Epithelial cell of esophagus (primary cell): ENCODE measurements at regions not wholly inside any gene's neighbourhood (a gene's known extent, or its start where the extent isn't known, plus 50 kb on each side); places are given as distances from the start of the nearest gene placed in this dataset.

Source experiments
- DNase-seq: peaks from one replicate; pipeline ENCODE4 v3.0.0; 2010; ENCODE audit warnings: low read depth
- H3K4me3 ChIP-seq: 2 replicates; pipeline ENCODE4 v1.5.1; 2011; ENCODE audit warnings: mild to moderate bottlenecking, low read length, control low read depth
- CTCF ChIP-seq: IDR thresholded peaks from 2 replicates; pipeline ENCODE4 v1.5.1; 2011; ENCODE audit warnings: low read depth, mild to moderate bottlenecking, low read length, control low read depth, inconsistent platforms; ENCODE audit not compliant: insufficient read depth; ENCODE audit errors: missing control alignments

- H3K4me3 ChIP-seq: no peak overlapping the region
- no peak for DNase-seq
- no peak for TF ChIP-seq CTCF
Measured at GRCh38 chr12:43028826-43029225, 439.3 kb upstream of the PRICKLE1 start.

GRCh38 chr12:43022838-43023237 lies 433.3 kb upstream of the PRICKLE1 start:
- no peak for TF ChIP-seq CTCF
- DNase-seq: no peak
- no peak overlapping the region for H3K4me3 ChIP-seq

- H3K4me3 ChIP-seq: no peak overlapping the region
- DNase-seq: no peak
- no peak for TF ChIP-seq CTCF
Measured at GRCh38 chr12:43015090-43015737, 425.7 kb upstream of the PRICKLE1 start.

GRCh38 chr12:43011383-43011926 lies 421.9 kb upstream of the PRICKLE1 start:
- no peak overlapping the region for H3K4me3 ChIP-seq
- no peak for DNase-seq
- no peak for TF ChIP-seq CTCF

- TF ChIP-seq CTCF: no peak
- H3K4me3 ChIP-seq: no peak overlapping the region
- no peak for DNase-seq
Measured at GRCh38 chr12:43009846-43010240, 420.3 kb upstream of the PRICKLE1 start.

- TF ChIP-seq CTCF: no peak
- H3K4me3 ChIP-seq: no peak overlapping the region
- DNase-seq: no peak
Measured at GRCh38 chr12:43008953-43009845, 419.7 kb upstream of the PRICKLE1 start.
